Activated CD4-positive, alpha-beta T cell treated with anti-CD3 and anti-CD28 coated beads, Interleukin-2, amount 50 U/mL, for 1 hour (primary cell): ENCODE measurements at regions not wholly inside any gene's neighbourhood (a gene's known extent, or its start where the extent isn't known, plus 50 kb on each side); places are given as distances from the start of the nearest gene placed in this dataset.
"Not testable (repeated sequence)": the region's sequence is repeated elsewhere in the genome, so short reads cannot be mapped to it uniquely, and the experiment has no call there.

ENCODE experiments used
- DNase-seq: peaks from one replicate; pipeline ENCODE4 v3.0.0-alpha.2; 2020

- DNase-seq, result no peak
Measured at GRCh38 chr9:106728860-106729259, 134.1 kb upstream of the ZNF462 start.

GRCh38 chr9:106731910-106732309, 131.1 kb upstream of the ZNF462 start:
- DNase-seq, result no peak

GRCh38 chr9:106733828-106734380, 129.1 kb upstream of the ZNF462 start:
- no peak for DNase-seq

GRCh38 chr9:106737516-106737915, 125.5 kb upstream of the ZNF462 start:
- no peak for DNase-seq

GRCh38 chr9:106738109-106738508, 124.9 kb upstream of the ZNF462 start:
- DNase-seq, result no peak

- no peak for DNase-seq
Measured at GRCh38 chr9:106745457-106745856, 117.5 kb upstream of the ZNF462 start.

GRCh38 chr9:106745876-106746275, 117.1 kb upstream of the ZNF462 start:
- DNase-seq, result no peak

GRCh38 chr9:106751681-106752080, 111.3 kb upstream of the ZNF462 start:
- no peak for DNase-seq

GRCh38 chr9:106752581-106752980, 110.4 kb upstream of the ZNF462 start:
- DNase-seq, result no peak

- no peak for DNase-seq
Measured at GRCh38 chr9:106753155-106753671, 109.8 kb upstream of the ZNF462 start.

- DNase-seq, result no peak
Measured at GRCh38 chr9:106755736-106756135, 107.2 kb upstream of the ZNF462 start.

- DNase-seq, result no peak
Measured at GRCh38 chr9:106757514-106757913, 105.5 kb upstream of the ZNF462 start.

- no peak for DNase-seq
Measured at GRCh38 chr9:106758911-106759310, 104.1 kb upstream of the ZNF462 start.

GRCh38 chr9:106761493-106761892, 101.5 kb upstream of the ZNF462 start:
- DNase-seq, result no peak

GRCh38 chr9:106766616-106767015, 96.3 kb upstream of the ZNF462 start:
- no peak for DNase-seq

- no peak for DNase-seq
Measured at GRCh38 chr9:106769331-106769730, 93.6 kb upstream of the ZNF462 start.

GRCh38 chr9:106771608-106772007, 91.4 kb upstream of the ZNF462 start:
- DNase-seq, result no peak

GRCh38 chr9:106772523-106773290, 90.3 kb upstream of the ZNF462 start:
- no peak for DNase-seq

GRCh38 chr9:106773750-106774149, 89.2 kb upstream of the ZNF462 start:
- no peak for DNase-seq

- no peak for DNase-seq
Measured at GRCh38 chr9:106775960-106776359, 87.0 kb upstream of the ZNF462 start.

- DNase-seq, result no peak
Measured at GRCh38 chr9:106779796-106780195, 83.2 kb upstream of the ZNF462 start.

- no peak for DNase-seq
Measured at GRCh38 chr9:106783121-106783520, 79.8 kb upstream of the ZNF462 start.

- no peak for DNase-seq
Measured at GRCh38 chr9:106784076-106784475, 78.9 kb upstream of the ZNF462 start.

GRCh38 chr9:106785200-106785599, 77.8 kb upstream of the ZNF462 start:
- no peak for DNase-seq

- not testable (repeated sequence) for DNase-seq
Measured at GRCh38 chr9:106788021-106788420, 74.9 kb upstream of the ZNF462 start.
